Transverse colon (tissue), 4 donors: ENCODE measurements at regions not wholly inside any gene's neighbourhood (a gene's known extent, or its start where the extent isn't known, plus 50 kb on each side); places are given as distances from the start of the nearest gene placed in this dataset.

ENCODE experiments used
- EP300 ChIP-seq: sonication (generic); formaldehyde crosslinking; IDR thresholded peaks from one replicate; pipeline ENCODE4 v1.6.1; 2017; ENCODE audit warnings: antibody characterized with exemption, low read depth
- POLR2A ChIP-seq: fragments of 450-650 bp; IDR thresholded peaks from one replicate; pipeline ENCODE4 v1.6.1; 2016; ENCODE audit warnings: antibody characterized with exemption, mild to moderate bottlenecking, moderate library complexity
- POLR2AphosphoS5 ChIP-seq, 3 donors: sonication (generic); formaldehyde crosslinking; IDR thresholded peaks; one replicate each; pipeline ENCODE4 v1.6.1; 2016; ENCODE audit warnings: antibody characterized with exemption in 3 of 3
- TF ChIP-seq, protein P1 (sequence below), 5 experiments: fragments of 200-600 bp in 3 of 5; fragments of 450-650 bp in 2 of 5; sonication (generic) in 3 of 5; IDR thresholded peaks; 1 replicate in 2 of 5; 2 replicates in 3 of 5; pipeline ENCODE4 v1.5.1; 2016 to 2017; ENCODE audit warnings: antibody characterized with exemption in 5 of 5, inconsistent platforms in 3 of 5, mild to moderate bottlenecking in 2 of 5, moderate library complexity in 1 of 5

DNA sequence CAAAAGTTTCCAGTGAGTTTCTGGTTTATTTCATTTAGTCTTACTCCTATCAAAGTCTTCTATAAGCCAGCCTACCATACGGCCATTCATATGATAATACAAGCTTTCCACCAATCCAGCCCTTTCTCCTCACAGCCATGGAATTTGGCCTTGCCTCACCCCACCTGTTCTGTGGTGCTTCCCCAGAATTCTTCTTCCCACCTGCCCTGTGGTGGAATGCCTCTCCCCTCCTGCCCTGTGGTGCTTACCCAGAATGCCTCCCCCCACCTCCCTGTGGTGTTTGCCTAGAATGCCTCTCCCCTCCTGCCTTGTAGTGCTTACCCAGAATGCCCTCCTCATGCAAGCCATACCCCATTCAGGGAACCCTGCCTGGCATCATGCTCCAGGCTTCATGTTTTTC is 90.3 kb upstream of the APC start:
- TF ChIP-seq, protein P1, sequence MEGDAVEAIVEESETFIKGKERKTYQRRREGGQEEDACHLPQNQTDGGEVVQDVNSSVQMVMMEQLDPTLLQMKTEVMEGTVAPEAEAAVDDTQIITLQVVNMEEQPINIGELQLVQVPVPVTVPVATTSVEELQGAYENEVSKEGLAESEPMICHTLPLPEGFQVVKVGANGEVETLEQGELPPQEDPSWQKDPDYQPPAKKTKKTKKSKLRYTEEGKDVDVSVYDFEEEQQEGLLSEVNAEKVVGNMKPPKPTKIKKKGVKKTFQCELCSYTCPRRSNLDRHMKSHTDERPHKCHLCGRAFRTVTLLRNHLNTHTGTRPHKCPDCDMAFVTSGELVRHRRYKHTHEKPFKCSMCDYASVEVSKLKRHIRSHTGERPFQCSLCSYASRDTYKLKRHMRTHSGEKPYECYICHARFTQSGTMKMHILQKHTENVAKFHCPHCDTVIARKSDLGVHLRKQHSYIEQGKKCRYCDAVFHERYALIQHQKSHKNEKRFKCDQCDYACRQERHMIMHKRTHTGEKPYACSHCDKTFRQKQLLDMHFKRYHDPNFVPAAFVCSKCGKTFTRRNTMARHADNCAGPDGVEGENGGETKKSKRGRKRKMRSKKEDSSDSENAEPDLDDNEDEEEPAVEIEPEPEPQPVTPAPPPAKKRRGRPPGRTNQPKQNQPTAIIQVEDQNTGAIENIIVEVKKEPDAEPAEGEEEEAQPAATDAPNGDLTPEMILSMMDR (IDR thresholded peaks at IDR 0.05) = no peak
- TF ChIP-seq POLR2A = no peak
- no peak for TF ChIP-seq POLR2AphosphoS5 (IDR thresholded peaks at IDR 0.05)
- TF ChIP-seq EP300 = no peak
